ENCODE measurements at regions not wholly inside any gene's neighbourhood (a gene's known extent, or its start where the extent isn't known, plus 50 kb on each side); places are given as distances from the start of the nearest gene placed in this dataset.

GRCh38 chr5:85921590-85921989, 696.2 kb upstream of the COX7C start:
- TF ChIP-seq EZH2 (IDR thresholded peaks at IDR 0.05; ENCODE audit: borderline replicate concordance, low read depth, low read length, poor library complexity, severe bottlenecking) (no peak), CTCF (conservative IDR thresholded peaks at IDR 0.05; ENCODE audit: low read depth, low read length) (no peak)

Data from A673 (cell line).